ELR (cell line): ENCODE measurements at regions not wholly inside any gene's neighbourhood (a gene's known extent, or its start where the extent isn't known, plus 50 kb on each side); places are given as distances from the start of the nearest gene placed in this dataset.

Experiments used
- DNase-seq: peaks from one replicate; pipeline ENCODE4 v3.0.0-alpha.2; 2015; ENCODE audit warnings: low read depth

- DNase-seq, result peak; percentile 94
These were observed 149.7 kb upstream of the SPRY4 start for GRCh38 chr5:142474431-142475094.

- DNase-seq, result no peak
These were observed 148.2 kb upstream of the SPRY4 start for GRCh38 chr5:142473038-142473437.

- DNase-seq, result peak; percentile 99
These were observed 147.6 kb upstream of the SPRY4 start for GRCh38 chr5:142472306-142472951.

- DNase-seq, result peak; percentile 84
These were observed 141.6 kb upstream of the SPRY4 start for GRCh38 chr5:142466195-142466971.

- DNase-seq, result peak; percentile 37
These were observed 140.7 kb upstream of the SPRY4 start for GRCh38 chr5:142465476-142465875.

- DNase-seq, result no peak
These were observed 139.1 kb upstream of the SPRY4 start for GRCh38 chr5:142463904-142464303.

GRCh38 chr5:142461028-142461590 lies 136.3 kb upstream of the SPRY4 start:
- DNase-seq, result no peak

GRCh38 chr5:142459209-142459608 lies 134.4 kb upstream of the SPRY4 start:
- DNase-seq, result no peak

GRCh38 chr5:142455856-142456255 lies 131.0 kb upstream of the SPRY4 start:
- DNase-seq, result no peak

GRCh38 chr5:142453932-142454331 lies 129.1 kb upstream of the SPRY4 start:
- DNase-seq, result no peak

GRCh38 chr5:142450419-142450818 lies 125.6 kb upstream of the SPRY4 start:
- DNase-seq, result no peak

- DNase-seq, result no peak
These were observed 123.1 kb upstream of the SPRY4 start for GRCh38 chr5:142447887-142448286.

GRCh38 chr5:142446960-142447279 lies 122.1 kb upstream of the SPRY4 start:
- no peak for DNase-seq

GRCh38 chr5:142446131-142446959 lies 121.5 kb upstream of the SPRY4 start:
- DNase-seq, result peak; percentile 88

- DNase-seq, result peak; percentile 83
These were observed 120.4 kb upstream of the SPRY4 start for GRCh38 chr5:142445266-142445665.

GRCh38 chr5:142441616-142442015 lies 116.8 kb upstream of the SPRY4 start:
- DNase-seq, result no peak

GRCh38 chr5:142439207-142439860 lies 114.5 kb upstream of the SPRY4 start:
- no peak for DNase-seq

- DNase-seq, result no peak
These were observed 113.8 kb upstream of the SPRY4 start for GRCh38 chr5:142438573-142438972.

- no peak for DNase-seq
These were observed 112.7 kb upstream of the SPRY4 start for GRCh38 chr5:142437563-142437962.

GRCh38 chr5:142435410-142436115 lies 110.7 kb upstream of the SPRY4 start:
- no peak for DNase-seq

- DNase-seq, result no peak
These were observed 109.4 kb upstream of the SPRY4 start for GRCh38 chr5:142434322-142434612.
